ENCODE measurements at regions not wholly inside any gene's neighbourhood (a gene's known extent, or its start where the extent isn't known, plus 50 kb on each side); places are given as distances from the start of the nearest gene placed in this dataset.

DNA sequence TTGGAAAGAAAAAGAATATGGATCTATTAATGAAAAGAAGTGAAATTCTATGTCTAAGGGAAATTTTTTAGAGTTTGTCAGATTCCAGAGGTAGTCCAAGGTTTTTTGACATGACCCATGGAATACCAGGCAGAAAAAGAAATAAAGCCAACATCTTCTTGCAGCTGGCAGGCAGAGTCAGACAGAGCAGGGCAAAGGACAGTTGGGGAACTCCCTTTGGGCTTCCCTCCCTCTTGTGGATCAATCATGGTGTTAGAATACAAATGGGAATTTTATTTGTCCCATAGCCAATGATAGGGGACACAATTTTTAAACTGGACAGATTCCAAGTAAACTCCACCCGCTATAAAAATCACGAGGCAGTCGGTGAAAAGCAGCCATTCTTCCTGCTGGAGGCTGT, 92.1 kb upstream of the TAB2 start:
- Histone ChIP-seq H4K20me1 (ENCODE audit: insufficient read depth, low read length) (no peaks in the 10 kb centered on the region), H3F3A (ENCODE audit: insufficient read depth, low read length) (no peaks in the 10 kb centered on the region), H3K4me2 (ENCODE audit: low read length) (no peak overlapping the region), H3K27ac (ENCODE audit: low read depth, low read length, poor library complexity, severe bottlenecking) (no peak overlapping the region), H3K9me3 (ENCODE audit: low read length) (no peaks in the 10 kb centered on the region), H2AFZ (ENCODE audit: low read length) (no peak overlapping the region), H3K4me1 (ENCODE audit: insufficient read depth, low read length, severe bottlenecking) (no peaks in the 10 kb centered on the region), H3K9me2 (ENCODE audit: low read depth, low read length) (no peaks in the 10 kb centered on the region), H3K27me3 (ENCODE audit: insufficient read depth, low read length) (0 out of 2 replicates have a peak, but pooled peaks cover 7% of the 10 kb centered on the region), H3K36me3 (ENCODE audit: insufficient read depth, low read length) (no peaks in the 10 kb centered on the region), H3K4me3 (ENCODE audit: low read depth, low read length, poor library complexity, severe bottlenecking) (no peak overlapping the region), H3K9ac (ENCODE audit: low read length) (no peak overlapping the region), H3K79me2 (ENCODE audit: insufficient read depth, low read length) (no peaks in the 10 kb centered on the region)
- no peak for TF ChIP-seq EZH2 (IDR thresholded peaks at IDR 0.05; ENCODE audit: borderline replicate concordance, low read length)
- TF ChIP-seq, protein P1, sequence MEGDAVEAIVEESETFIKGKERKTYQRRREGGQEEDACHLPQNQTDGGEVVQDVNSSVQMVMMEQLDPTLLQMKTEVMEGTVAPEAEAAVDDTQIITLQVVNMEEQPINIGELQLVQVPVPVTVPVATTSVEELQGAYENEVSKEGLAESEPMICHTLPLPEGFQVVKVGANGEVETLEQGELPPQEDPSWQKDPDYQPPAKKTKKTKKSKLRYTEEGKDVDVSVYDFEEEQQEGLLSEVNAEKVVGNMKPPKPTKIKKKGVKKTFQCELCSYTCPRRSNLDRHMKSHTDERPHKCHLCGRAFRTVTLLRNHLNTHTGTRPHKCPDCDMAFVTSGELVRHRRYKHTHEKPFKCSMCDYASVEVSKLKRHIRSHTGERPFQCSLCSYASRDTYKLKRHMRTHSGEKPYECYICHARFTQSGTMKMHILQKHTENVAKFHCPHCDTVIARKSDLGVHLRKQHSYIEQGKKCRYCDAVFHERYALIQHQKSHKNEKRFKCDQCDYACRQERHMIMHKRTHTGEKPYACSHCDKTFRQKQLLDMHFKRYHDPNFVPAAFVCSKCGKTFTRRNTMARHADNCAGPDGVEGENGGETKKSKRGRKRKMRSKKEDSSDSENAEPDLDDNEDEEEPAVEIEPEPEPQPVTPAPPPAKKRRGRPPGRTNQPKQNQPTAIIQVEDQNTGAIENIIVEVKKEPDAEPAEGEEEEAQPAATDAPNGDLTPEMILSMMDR (IDR thresholded peaks at IDR 0.05; ENCODE audit: low read length) = no peak

DNA sequence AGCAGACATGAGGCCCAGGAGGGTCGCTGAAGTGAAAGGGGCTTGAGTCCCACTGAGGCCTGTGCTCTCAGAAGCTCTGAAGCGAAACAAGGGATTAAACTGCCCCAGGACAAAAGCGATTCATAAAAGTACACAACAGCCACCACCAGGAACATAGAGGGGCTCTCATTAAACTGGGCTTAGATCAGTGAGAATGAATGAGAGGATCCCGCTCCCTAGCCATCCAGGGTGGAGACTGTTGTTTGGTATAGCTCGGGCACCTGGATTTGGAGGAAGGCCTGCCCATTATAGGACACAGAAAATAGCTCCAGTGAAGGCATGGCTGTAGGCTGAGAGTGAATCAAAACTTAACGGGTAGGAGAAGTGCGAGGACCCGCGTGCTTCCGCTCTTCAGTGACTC, 91.6 kb upstream of the TAB2 start:
- H2AFZ ChIP-seq (ENCODE audit: low read length) = no peak overlapping the region
- no peaks in the 10 kb centered on the region for H3K79me2 ChIP-seq (ENCODE audit: insufficient read depth, low read length)
- no peaks in the 10 kb centered on the region for H3K36me3 ChIP-seq (ENCODE audit: insufficient read depth, low read length)

DNA sequence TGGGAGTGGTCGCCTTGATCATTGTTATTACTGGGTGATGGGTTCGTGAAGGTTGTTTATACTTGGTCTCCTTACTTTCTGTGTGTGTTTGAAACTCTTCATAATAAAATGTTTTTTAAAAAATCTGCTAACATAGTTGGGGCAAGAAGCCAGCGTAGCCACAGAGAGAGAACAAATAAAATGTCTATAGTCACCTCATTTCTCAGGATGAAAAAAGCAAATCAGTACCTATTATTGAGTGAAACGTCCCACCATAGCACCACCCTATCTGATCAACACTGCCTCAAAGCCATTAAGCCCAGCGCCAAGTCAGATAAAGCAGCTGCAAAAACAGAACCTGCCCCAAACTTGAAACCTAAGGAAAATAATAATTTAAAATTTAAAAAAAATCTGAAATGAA, 89.7 kb upstream of the TAB2 start:
- H3K27ac ChIP-seq (ENCODE audit: low read depth, low read length, poor library complexity, severe bottlenecking) = no peak overlapping the region
- no peak overlapping the region for H2AFZ ChIP-seq (ENCODE audit: low read length)
- H3K4me3 ChIP-seq (ENCODE audit: low read depth, low read length, poor library complexity, severe bottlenecking) = no peak overlapping the region
- H3K4me1 ChIP-seq (ENCODE audit: insufficient read depth, low read length, severe bottlenecking) = no peaks in the 10 kb centered on the region
- no peak overlapping the region for H3K4me2 ChIP-seq (ENCODE audit: low read length)
- no peak overlapping the region for H3K9ac ChIP-seq (ENCODE audit: low read length)
- H3K27me3 ChIP-seq (ENCODE audit: insufficient read depth, low read length) = 0 out of 2 replicates have a peak, but pooled peaks cover 7% of the 10 kb centered on the region
- TF ChIP-seq, protein P1 (IDR thresholded peaks at IDR 0.05; ENCODE audit: low read length) = no peak
- TF ChIP-seq EZH2 (IDR thresholded peaks at IDR 0.05; ENCODE audit: borderline replicate concordance, low read length) = no peak
- no peaks in the 10 kb centered on the region for H3K36me3 ChIP-seq (ENCODE audit: insufficient read depth, low read length)
- H3K9me2 ChIP-seq (ENCODE audit: low read depth, low read length) = no peaks in the 10 kb centered on the region
- H3K79me2 ChIP-seq (ENCODE audit: insufficient read depth, low read length) = no peaks in the 10 kb centered on the region
- H3K9me3 ChIP-seq (ENCODE audit: low read length) = no peaks in the 10 kb centered on the region
- H3F3A ChIP-seq (ENCODE audit: insufficient read depth, low read length) = no peaks in the 10 kb centered on the region
- no peaks in the 10 kb centered on the region for H4K20me1 ChIP-seq (ENCODE audit: insufficient read depth, low read length)

More for the DNA sequence above, 91.6 kb upstream of the TAB2 start:
- H3K27ac ChIP-seq (ENCODE audit: low read depth, low read length, poor library complexity, severe bottlenecking) = no peak overlapping the region
- no peaks in the 10 kb centered on the region for H4K20me1 ChIP-seq (ENCODE audit: insufficient read depth, low read length)
- TF ChIP-seq, protein P1 (IDR thresholded peaks at IDR 0.05; ENCODE audit: low read length) = no peak
- no peak for TF ChIP-seq EZH2 (IDR thresholded peaks at IDR 0.05; ENCODE audit: borderline replicate concordance, low read length)
- 0 out of 2 replicates have a peak, but pooled peaks cover 7% of the 10 kb centered on the region for H3K27me3 ChIP-seq (ENCODE audit: insufficient read depth, low read length)
- no peaks in the 10 kb centered on the region for H3F3A ChIP-seq (ENCODE audit: insufficient read depth, low read length)
- H3K4me1 ChIP-seq (ENCODE audit: insufficient read depth, low read length, severe bottlenecking) = no peaks in the 10 kb centered on the region
- H3K4me2 ChIP-seq (ENCODE audit: low read length) = no peak overlapping the region
- H3K9me3 ChIP-seq (ENCODE audit: low read length) = no peaks in the 10 kb centered on the region
- H3K4me3 ChIP-seq (ENCODE audit: low read depth, low read length, poor library complexity, severe bottlenecking) = no peak overlapping the region
- no peak overlapping the region for H3K9ac ChIP-seq (ENCODE audit: low read length)
- no peaks in the 10 kb centered on the region for H3K9me2 ChIP-seq (ENCODE audit: low read depth, low read length)
